Stimulated activated CD4-positive, alpha-beta T cell treated with anti-CD3 and anti-CD28 coated beads, Interleukin-1b, Interleukin-23, amount 100 ng/mL, for 48 hours (primary cell): ENCODE measurements at regions not wholly inside any gene's neighbourhood (a gene's known extent, or its start where the extent isn't known, plus 50 kb on each side); places are given as distances from the start of the nearest gene placed in this dataset.

ENCODE experiments used
- DNase-seq: peaks from one replicate; pipeline ENCODE4 v3.0.0-alpha.2; 2020

GRCh38 chr2:16123856-16124780 lies 183.8 kb downstream of the MYCN start:
- no peak for DNase-seq

- DNase-seq, result no peak
These were observed 183.1 kb downstream of the MYCN start for GRCh38 chr2:16123421-16123820.

GRCh38 chr2:16122556-16122955 lies 182.2 kb downstream of the MYCN start:
- DNase-seq, result no peak

GRCh38 chr2:16121986-16122390 lies 181.6 kb downstream of the MYCN start:
- DNase-seq, result no peak

GRCh38 chr2:16121231-16121985 lies 181.1 kb downstream of the MYCN start:
- DNase-seq, result no peak

GRCh38 chr2:16120591-16121180 lies 180.3 kb downstream of the MYCN start:
- no peak for DNase-seq

- no peak for DNase-seq
These were observed 179.4 kb downstream of the MYCN start for GRCh38 chr2:16119741-16120140.

- no peak for DNase-seq
These were observed 178.6 kb downstream of the MYCN start for GRCh38 chr2:16118611-16119590.

- DNase-seq, result no peak
These were observed 177.7 kb downstream of the MYCN start for GRCh38 chr2:16117791-16118610.

GRCh38 chr2:16117021-16117700 lies 176.8 kb downstream of the MYCN start:
- no peak for DNase-seq

- DNase-seq, result no peak
These were observed 175.8 kb downstream of the MYCN start for GRCh38 chr2:16115881-16116830.

- DNase-seq, result no peak
These were observed 174.9 kb downstream of the MYCN start for GRCh38 chr2:16115291-16115690.

GRCh38 chr2:16114836-16115235 lies 174.5 kb downstream of the MYCN start:
- DNase-seq, result no peak

- DNase-seq, result no peak
These were observed 173.7 kb downstream of the MYCN start for GRCh38 chr2:16114070-16114469.

GRCh38 chr2:16113568-16113967 lies 173.2 kb downstream of the MYCN start:
- no peak for DNase-seq

GRCh38 chr2:16112972-16113560 lies 172.7 kb downstream of the MYCN start:
- DNase-seq, result no peak

- DNase-seq, result no peak
These were observed 172.1 kb downstream of the MYCN start for GRCh38 chr2:16112251-16112971.

GRCh38 chr2:16111838-16112210 lies 171.5 kb downstream of the MYCN start:
- no peak for DNase-seq
